ENCODE measurements at regions not wholly inside any gene's neighbourhood (a gene's known extent, or its start where the extent isn't known, plus 50 kb on each side); places are given as distances from the start of the nearest gene placed in this dataset.

DNA sequence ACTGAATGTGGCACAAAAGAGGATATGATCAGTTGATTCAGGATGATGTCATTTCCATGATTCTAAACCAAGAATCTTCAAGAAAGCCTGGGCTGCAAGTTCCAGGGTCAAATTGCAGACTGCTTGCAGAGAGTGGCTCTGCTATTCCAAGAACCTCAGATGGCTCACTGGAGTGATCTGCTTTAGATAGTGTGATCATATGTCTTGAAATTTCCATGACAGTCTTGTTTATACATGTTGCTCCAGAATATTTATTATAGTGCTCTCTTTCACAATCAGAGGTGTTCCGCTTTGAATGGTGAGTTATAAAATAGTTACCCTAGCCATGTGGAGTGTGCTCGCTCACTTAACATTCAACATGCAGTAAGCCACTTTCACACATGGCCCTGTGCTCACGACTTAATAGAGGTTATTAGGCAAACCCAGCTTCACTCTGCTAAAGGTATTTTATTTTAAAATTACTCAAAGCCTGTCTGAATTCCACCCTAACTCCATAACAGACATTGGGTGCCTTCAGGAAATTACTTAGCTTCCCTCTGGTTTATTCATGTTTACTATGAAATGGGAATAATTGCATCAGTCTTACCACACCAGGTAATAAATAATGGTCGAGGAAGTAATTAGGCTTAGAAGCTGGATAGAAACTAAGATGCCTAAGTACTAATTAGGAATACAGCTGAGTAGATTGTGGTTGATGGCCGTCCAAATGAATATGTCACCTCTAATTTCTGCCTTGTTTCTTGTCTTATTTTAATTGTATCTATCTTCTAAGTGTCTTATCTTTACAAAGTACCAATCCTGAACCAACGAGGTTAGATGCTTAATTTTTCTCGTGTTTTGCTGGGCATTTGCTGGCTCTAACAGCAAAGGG is 187.9 kb downstream of the ETS1 start:
- Histone ChIP-seq H3K9me3 (replicated peaks; ENCODE audit: control insufficient read depth, insufficient read depth, low read length) (no peaks in the 10 kb centered on the region), H3K79me2 (ENCODE audit: control insufficient read depth, insufficient read depth, low read length) (no peaks in the 10 kb centered on the region), H3K4me2 (ENCODE audit: insufficient read depth, low read length) (no peak overlapping the region), H3K4me3 (replicated peaks in 1 of 3; ENCODE audit: insufficient read depth in 1 of 3, low read depth in 1 of 3, low read length in 3 of 3) (no peak overlapping the region), H3K27me3 (ENCODE audit: control insufficient read depth in 2 of 2, insufficient read depth in 2 of 2, low read length in 2 of 2) (no peaks in the 10 kb centered on the region), H3K9ac (replicated peaks; ENCODE audit: extremely low read depth, insufficient read depth, low read length) (no peak overlapping the region), H4K20me1 (replicated peaks; ENCODE audit: control insufficient read depth, extremely low read depth, insufficient read depth, low read length) (no peaks in the 10 kb centered on the region), H3K9me1 (replicated peaks; ENCODE audit: control insufficient read depth, extremely low read depth, insufficient read depth, low read length) (no peaks in the 10 kb centered on the region), H3K36me3 (ENCODE audit: control insufficient read depth in 2 of 2, extremely low read depth in 1 of 2, insufficient read depth in 2 of 2, low read length in 2 of 2) (no peaks in the 10 kb centered on the region), H3K4me1 (ENCODE audit: control insufficient read depth, extremely low read depth, insufficient read depth, low read length) (peaks cover 12% of the 10 kb centered on the region), H2AFZ (ENCODE audit: low read depth, low read length) (no peak overlapping the region), H3K27ac (ENCODE audit: insufficient read depth, low read depth, low read length) (no peak overlapping the region)
- DNase-seq (ENCODE audit: low read depth, low spot score), result peak; percentile 50
- dilution Hi-C loops (cut with MboI; ENCODE audit: extremely low pct_ligation_motif_present, low sequenced_read_pairs) (no loop called here), intact Hi-C loops (cut with micrococcal nuclease) (loop anchor here (2.0 kb wide), 1 partner anchor 47 kb away; no protein-coding TSS in a partner anchor)
- ChIA-PET CTCF (interaction anchor here (0.5 to 2.6 kb wide), 4 partner anchors 9 to 548 kb away, joined by 3 to 6 read pairs (median 3); no protein-coding TSS in a partner anchor), POLR2A (no interaction called here)
- no TSS peak for BruUV-seq (replicated peaks)
- TF ChIP-seq JUN (IDR thresholded peaks at IDR 0.05; ENCODE audit: borderline replicate concordance, insufficient read depth, insufficient read length, low read depth), result peak; percentile 49
- TF ChIP-seq, protein P1, sequence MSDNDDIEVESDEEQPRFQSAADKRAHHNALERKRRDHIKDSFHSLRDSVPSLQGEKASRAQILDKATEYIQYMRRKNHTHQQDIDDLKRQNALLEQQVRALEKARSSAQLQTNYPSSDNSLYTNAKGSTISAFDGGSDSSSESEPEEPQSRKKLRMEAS (IDR thresholded peaks at IDR 0.05; ENCODE audit: insufficient read depth, insufficient read length), result no peak
- no peak for TF ChIP-seq POLR2A (IDR thresholded peaks at IDR 0.05; ENCODE audit: low read depth, low read length)
- TF ChIP-seq GATA2 (IDR thresholded peaks at IDR 0.05; ENCODE audit: insufficient read depth, insufficient read length, low read depth, low read length), result peak; percentile 48
- TF ChIP-seq EZH2 (IDR thresholded peaks at IDR 0.05; ENCODE audit: borderline replicate concordance, low read depth, low read length, severe bottlenecking), result no peak
- no peak for TF ChIP-seq POLR2AphosphoS5 (IDR thresholded peaks at IDR 0.05; ENCODE audit: insufficient read depth, low read depth, low read length)
- TF ChIP-seq FOS (IDR thresholded peaks at IDR 0.05; ENCODE audit: borderline replicate concordance, insufficient read depth, low read length), result peak; percentile 73
- FAIRE-seq, result peak; percentile 84

All from endothelial cell of umbilical vein (primary cell).